ENCODE measurements at regions not wholly inside any gene's neighbourhood (a gene's known extent, or its start where the extent isn't known, plus 50 kb on each side); places are given as distances from the start of the nearest gene placed in this dataset.
A peak's percentile ranks its signal among the peaks of the same experiment; 100 is the strongest.

GRCh38 chr12:111180426-111181142 lies 188.3 kb downstream of the PHETA1 start:
- no peak overlapping the region for H3K4me3 ChIP-seq (ENCODE audit: low read depth, low read length)
- no peaks in the 10 kb centered on the region for H3K27me3 ChIP-seq (replicated peaks)
- TF ChIP-seq CTCF (IDR thresholded peaks at IDR 0.05; ENCODE audit: low read depth, low read length, missing control alignments): no peak
- H3K27ac ChIP-seq: no peak overlapping the region
- no peak for DNase-seq
- in situ Hi-C loops (cut with HindIII; ENCODE audit: low pct_ligation_motif_present, low sequenced_read_pairs): no loop called here
- no peaks in the 10 kb centered on the region for H3K36me3 ChIP-seq (replicated peaks)

- no peaks in the 10 kb centered on the region for H3K27me3 ChIP-seq (replicated peaks)
- H3K36me3 ChIP-seq (replicated peaks): no peaks in the 10 kb centered on the region
- H3K4me3 ChIP-seq (ENCODE audit: low read depth, low read length): no peak overlapping the region
- DNase-seq: no peak
- no peak for TF ChIP-seq CTCF (IDR thresholded peaks at IDR 0.05; ENCODE audit: low read depth, low read length, missing control alignments)
- in situ Hi-C loops (cut with HindIII; ENCODE audit: low pct_ligation_motif_present, low sequenced_read_pairs): no loop called here
- H3K27ac ChIP-seq: no peak overlapping the region
These were observed 190.5 kb downstream of the PHETA1 start for GRCh38 chr12:111178181-111179081.

- DNase-seq: no peak
- H3K4me3 ChIP-seq (ENCODE audit: low read depth, low read length): no peak overlapping the region
- no peaks in the 10 kb centered on the region for H3K27me3 ChIP-seq (replicated peaks)
- no peaks in the 10 kb centered on the region for H3K36me3 ChIP-seq (replicated peaks)
- H3K27ac ChIP-seq: no peak overlapping the region
- in situ Hi-C loops (cut with HindIII; ENCODE audit: low pct_ligation_motif_present, low sequenced_read_pairs): no loop called here
- TF ChIP-seq CTCF (IDR thresholded peaks at IDR 0.05; ENCODE audit: low read depth, low read length, missing control alignments): no peak
These were observed 193.3 kb downstream of the PHETA1 start for GRCh38 chr12:111175396-111176094.

GRCh38 chr12:111174961-111175345 lies 193.9 kb downstream of the PHETA1 start:
- in situ Hi-C loops (cut with HindIII; ENCODE audit: low pct_ligation_motif_present, low sequenced_read_pairs): no loop called here
- no peak for DNase-seq
- no peaks in the 10 kb centered on the region for H3K36me3 ChIP-seq (replicated peaks)
- H3K27ac ChIP-seq: no peak overlapping the region
- H3K27me3 ChIP-seq (replicated peaks): no peaks in the 10 kb centered on the region
- no peak overlapping the region for H3K4me3 ChIP-seq (ENCODE audit: low read depth, low read length)
- no peak for TF ChIP-seq CTCF (IDR thresholded peaks at IDR 0.05; ENCODE audit: low read depth, low read length, missing control alignments)

- no peak overlapping the region for H3K4me3 ChIP-seq (ENCODE audit: low read depth, low read length)
- no peak overlapping the region for H3K27ac ChIP-seq
- no peaks in the 10 kb centered on the region for H3K27me3 ChIP-seq (replicated peaks)
- in situ Hi-C loops (cut with HindIII; ENCODE audit: low pct_ligation_motif_present, low sequenced_read_pairs): no loop called here
- no peaks in the 10 kb centered on the region for H3K36me3 ChIP-seq (replicated peaks)
- peak; percentile 19 for TF ChIP-seq CTCF (IDR thresholded peaks at IDR 0.05; ENCODE audit: low read depth, low read length, missing control alignments)
- no peak for DNase-seq
These were observed 194.5 kb downstream of the PHETA1 start for GRCh38 chr12:111174251-111174960.

Measured in brain microvascular endothelial cell (primary cell).